Uterus (tissue), 2 donors: ENCODE measurements at regions not wholly inside any gene's neighbourhood (a gene's known extent, or its start where the extent isn't known, plus 50 kb on each side); places are given as distances from the start of the nearest gene placed in this dataset.

ENCODE experiments used
- POLR2A ChIP-seq, 2 donors: fragments of 450-650 bp; IDR thresholded peaks; one replicate each; pipeline ENCODE4 v1.6.1; 2016; ENCODE audit warnings: antibody characterized with exemption in 2 of 2, mild to moderate bottlenecking in 1 of 2, moderate library complexity in 1 of 2
- TF ChIP-seq, protein P1 (sequence below), 4 experiments: fragments of 200-600 bp in 2 of 4; fragments of 450-650 bp in 2 of 4; sonication (generic) in 2 of 4; IDR thresholded peaks; one replicate each; pipeline ENCODE4 v1.5.1; 2016 to 2019; ENCODE audit warnings: antibody characterized with exemption in 4 of 4, mild to moderate bottlenecking in 2 of 4, moderate library complexity in 1 of 4

DNA sequence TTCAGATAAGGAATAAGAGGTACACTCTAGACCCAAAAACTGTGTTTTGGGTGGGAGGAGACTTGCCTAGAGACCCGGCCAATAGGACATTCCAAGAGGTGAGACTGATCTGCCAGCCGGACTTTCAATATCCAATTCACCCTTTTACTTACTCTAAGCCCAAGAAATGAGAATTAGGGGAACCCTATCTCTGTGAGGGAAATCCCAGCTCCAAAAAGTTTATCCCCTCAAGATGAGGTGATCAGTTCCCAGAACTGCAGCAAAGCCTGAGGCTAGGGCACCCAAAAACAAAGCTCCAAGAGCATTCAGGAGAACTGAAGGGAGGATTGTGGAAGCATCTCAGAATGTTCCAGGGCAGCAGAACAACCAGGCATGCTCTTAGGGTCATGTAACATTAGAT is 251.7 kb downstream of the PTTG2 start:
- TF ChIP-seq, protein P1, sequence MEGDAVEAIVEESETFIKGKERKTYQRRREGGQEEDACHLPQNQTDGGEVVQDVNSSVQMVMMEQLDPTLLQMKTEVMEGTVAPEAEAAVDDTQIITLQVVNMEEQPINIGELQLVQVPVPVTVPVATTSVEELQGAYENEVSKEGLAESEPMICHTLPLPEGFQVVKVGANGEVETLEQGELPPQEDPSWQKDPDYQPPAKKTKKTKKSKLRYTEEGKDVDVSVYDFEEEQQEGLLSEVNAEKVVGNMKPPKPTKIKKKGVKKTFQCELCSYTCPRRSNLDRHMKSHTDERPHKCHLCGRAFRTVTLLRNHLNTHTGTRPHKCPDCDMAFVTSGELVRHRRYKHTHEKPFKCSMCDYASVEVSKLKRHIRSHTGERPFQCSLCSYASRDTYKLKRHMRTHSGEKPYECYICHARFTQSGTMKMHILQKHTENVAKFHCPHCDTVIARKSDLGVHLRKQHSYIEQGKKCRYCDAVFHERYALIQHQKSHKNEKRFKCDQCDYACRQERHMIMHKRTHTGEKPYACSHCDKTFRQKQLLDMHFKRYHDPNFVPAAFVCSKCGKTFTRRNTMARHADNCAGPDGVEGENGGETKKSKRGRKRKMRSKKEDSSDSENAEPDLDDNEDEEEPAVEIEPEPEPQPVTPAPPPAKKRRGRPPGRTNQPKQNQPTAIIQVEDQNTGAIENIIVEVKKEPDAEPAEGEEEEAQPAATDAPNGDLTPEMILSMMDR (IDR thresholded peaks at IDR 0.05): no peak
- TF ChIP-seq POLR2A (IDR thresholded peaks at IDR 0.05): no peak
